ENCODE measurements at regions not wholly inside any gene's neighbourhood (a gene's known extent, or its start where the extent isn't known, plus 50 kb on each side); places are given as distances from the start of the nearest gene placed in this dataset.
A peak's percentile ranks its signal among the peaks of the same experiment; 100 is the strongest.

DNA sequence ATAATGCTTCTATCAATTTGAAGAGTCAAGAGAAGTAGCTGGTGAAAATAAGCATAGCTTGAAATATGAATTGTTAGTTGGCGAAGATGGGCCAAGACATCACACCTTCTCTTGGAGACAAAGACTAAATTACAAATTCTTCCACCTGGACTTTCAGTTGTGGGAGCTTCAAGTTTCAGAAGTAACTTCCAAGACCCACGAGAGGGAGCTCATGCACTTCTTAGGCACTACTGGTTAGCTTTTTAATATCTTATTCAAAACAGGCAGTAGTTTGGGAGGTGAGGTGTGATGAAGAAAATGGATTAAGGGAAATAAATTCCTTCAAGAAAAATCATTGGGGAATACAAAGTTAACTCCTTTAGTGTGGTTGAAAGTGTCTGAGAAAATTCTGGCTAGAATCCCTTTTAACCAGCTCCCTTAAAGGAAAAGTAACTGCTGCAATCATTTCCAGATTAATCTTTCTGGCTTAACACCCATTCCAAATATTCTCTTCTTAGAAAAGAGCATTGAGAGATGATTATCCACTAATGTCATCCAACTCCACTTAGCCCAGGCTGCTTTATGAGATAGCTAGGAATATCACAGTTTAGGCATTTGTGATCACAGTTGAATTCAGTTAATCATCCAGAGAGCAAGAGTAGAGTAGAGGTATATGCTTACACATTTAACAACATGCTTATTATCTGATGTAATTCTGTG lies 139.5 kb upstream of the DMRTA1 start:
- POLR2A ChIA-PET (ENCODE audit: low non-redundant PET), result no interaction called here
- TF ChIP-seq, protein P1, sequence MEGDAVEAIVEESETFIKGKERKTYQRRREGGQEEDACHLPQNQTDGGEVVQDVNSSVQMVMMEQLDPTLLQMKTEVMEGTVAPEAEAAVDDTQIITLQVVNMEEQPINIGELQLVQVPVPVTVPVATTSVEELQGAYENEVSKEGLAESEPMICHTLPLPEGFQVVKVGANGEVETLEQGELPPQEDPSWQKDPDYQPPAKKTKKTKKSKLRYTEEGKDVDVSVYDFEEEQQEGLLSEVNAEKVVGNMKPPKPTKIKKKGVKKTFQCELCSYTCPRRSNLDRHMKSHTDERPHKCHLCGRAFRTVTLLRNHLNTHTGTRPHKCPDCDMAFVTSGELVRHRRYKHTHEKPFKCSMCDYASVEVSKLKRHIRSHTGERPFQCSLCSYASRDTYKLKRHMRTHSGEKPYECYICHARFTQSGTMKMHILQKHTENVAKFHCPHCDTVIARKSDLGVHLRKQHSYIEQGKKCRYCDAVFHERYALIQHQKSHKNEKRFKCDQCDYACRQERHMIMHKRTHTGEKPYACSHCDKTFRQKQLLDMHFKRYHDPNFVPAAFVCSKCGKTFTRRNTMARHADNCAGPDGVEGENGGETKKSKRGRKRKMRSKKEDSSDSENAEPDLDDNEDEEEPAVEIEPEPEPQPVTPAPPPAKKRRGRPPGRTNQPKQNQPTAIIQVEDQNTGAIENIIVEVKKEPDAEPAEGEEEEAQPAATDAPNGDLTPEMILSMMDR (conservative IDR thresholded peaks at IDR 0.05; ENCODE audit: low read depth), result peak; percentile 86

DNA sequence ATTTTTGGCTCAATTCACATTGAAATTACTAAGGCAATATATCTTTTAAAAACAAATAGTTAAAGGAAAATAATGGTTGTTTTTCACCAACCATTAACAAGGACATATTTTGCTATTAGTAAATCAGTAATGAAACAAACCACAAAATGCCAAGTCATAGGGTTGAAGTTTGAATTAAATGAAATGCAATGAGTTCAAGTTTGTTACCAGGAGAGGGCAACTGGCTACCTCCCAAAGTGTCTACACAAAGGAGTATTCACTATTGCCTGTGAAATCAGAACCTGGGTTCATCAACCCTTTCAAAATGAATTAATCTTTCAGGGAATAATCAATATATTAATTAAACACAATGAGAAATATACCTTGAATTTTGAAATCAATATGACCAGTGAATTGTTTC lies 138.4 kb upstream of the DMRTA1 start:
- ChIA-PET CTCF (no interaction called here), POLR2A (ENCODE audit: low non-redundant PET) (no interaction called here)
- no peak overlapping the region for H3K27ac ChIP-seq
- TF ChIP-seq, protein P1 (conservative IDR thresholded peaks at IDR 0.05; ENCODE audit: low read depth), result no peak
- no peak for DNase-seq (ENCODE audit: low spot score)

More for the DNA sequence above, 139.5 kb upstream of the DMRTA1 start:
- DNase-seq (ENCODE audit: low spot score), result peak; percentile 53
- no peak overlapping the region for H3K27ac ChIP-seq
- CTCF ChIA-PET, result interaction anchor here (0.5 to 1.4 kb wide), 10 partner anchors 36 to 1407 kb away, joined by 3 to 23 read pairs (median 3); no protein-coding TSS in a partner anchor

GRCh38 chr9:22316645-22317044 lies 130.0 kb upstream of the DMRTA1 start:
- TF ChIP-seq, protein P1 (conservative IDR thresholded peaks at IDR 0.05; ENCODE audit: low read depth), result no peak
- no peak for DNase-seq (ENCODE audit: low spot score)
- CTCF ChIA-PET, result no interaction called here
- no peak overlapping the region for H3K27ac ChIP-seq
- POLR2A ChIA-PET (ENCODE audit: low non-redundant PET), result no interaction called here

DNA sequence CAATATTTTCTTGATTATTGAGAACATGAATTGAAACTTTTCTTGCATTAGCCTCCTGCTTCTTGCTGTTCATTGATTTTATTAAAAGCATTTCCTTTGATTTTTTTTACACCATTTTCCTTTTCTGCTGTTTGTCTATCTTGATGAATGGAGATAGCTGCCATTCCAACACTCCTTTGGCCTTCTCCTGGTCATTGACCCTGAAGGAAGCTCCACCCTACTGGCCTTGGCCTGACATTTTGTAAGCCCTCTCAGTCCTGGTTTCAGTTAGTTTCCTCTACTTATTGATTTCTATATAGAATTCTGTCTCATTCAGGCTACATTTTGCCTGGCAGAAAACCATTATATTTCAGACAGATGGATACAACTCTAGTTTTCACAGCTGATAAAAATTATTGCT lies 115.1 kb upstream of the DMRTA1 start:
- TF ChIP-seq, protein P1 (conservative IDR thresholded peaks at IDR 0.05; ENCODE audit: low read depth), result no peak
- ChIA-PET POLR2A (ENCODE audit: low non-redundant PET) (no interaction called here), CTCF (no interaction called here)

DNA sequence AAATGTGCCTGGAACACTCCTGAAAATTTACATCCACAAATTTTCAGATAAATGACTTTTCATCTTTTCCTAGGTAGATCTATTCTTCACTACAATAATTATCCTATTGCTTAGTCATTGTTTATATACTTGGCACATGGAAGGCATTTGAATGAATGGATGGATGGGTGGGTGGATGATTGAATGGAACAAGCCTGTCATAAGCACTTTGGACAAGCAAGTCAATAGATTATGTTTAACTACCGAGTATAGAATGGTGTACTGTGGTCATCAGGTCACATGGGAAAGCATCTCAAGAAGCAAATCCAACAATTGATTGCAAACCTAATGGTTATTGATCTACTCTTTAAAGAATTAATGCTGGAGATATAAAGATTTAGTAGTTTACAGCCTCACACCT lies 114.4 kb upstream of the DMRTA1 start:
- POLR2A ChIA-PET (ENCODE audit: low non-redundant PET), result no interaction called here
- CTCF ChIA-PET, result no interaction called here
- TF ChIP-seq, protein P1 (conservative IDR thresholded peaks at IDR 0.05; ENCODE audit: low read depth), result no peak
- no peak overlapping the region for H3K27ac ChIP-seq
- DNase-seq (ENCODE audit: low spot score), result no peak

More for the DNA sequence above, 115.1 kb upstream of the DMRTA1 start:
- DNase-seq (ENCODE audit: low spot score), result no peak
- H3K27ac ChIP-seq, result no peak overlapping the region

DNA sequence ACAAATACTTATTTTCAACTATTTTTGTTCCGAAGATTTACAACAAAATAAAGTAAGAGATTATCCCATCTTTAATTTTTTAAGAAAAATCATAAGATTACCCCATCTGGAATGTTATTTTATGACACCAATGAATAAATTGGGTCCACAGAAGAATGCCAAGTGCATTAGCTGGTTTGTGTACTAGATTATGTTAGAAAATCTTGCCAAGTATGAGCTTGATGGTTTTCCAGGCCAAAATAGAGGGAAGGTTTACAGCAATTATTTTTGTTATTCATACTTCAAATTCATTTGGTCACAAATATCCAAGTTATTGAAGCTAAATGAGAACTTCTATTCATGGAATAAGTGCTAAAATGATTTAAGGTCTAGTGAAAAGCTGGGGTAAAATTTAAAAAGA lies 109.4 kb upstream of the DMRTA1 start:
- no peak overlapping the region for H3K27ac ChIP-seq
- DNase-seq (ENCODE audit: low spot score), result no peak
- POLR2A ChIA-PET (ENCODE audit: low non-redundant PET), result no interaction called here
- CTCF ChIA-PET, result no interaction called here
- TF ChIP-seq, protein P1 (conservative IDR thresholded peaks at IDR 0.05; ENCODE audit: low read depth), result no peak
